Mucosa of descending colon (tissue), 3 donors: ENCODE measurements at regions not wholly inside any gene's neighbourhood (a gene's known extent, or its start where the extent isn't known, plus 50 kb on each side); places are given as distances from the start of the nearest gene placed in this dataset.

Experiments
- ATAC-seq: fragments of 200-7000 bp; cut with Tn5 transposase; one replicate; pipeline ENCODE4 v1.9.1; 2020; ENCODE audit warnings: mild to moderate bottlenecking, moderate library complexity
- DNase-seq, 3 donors: peaks; one replicate each; pipeline ENCODE4 v3.0.0-alpha.2; 2020
- H3K36me3 ChIP-seq: fragments of 200-600 bp; one replicate; pipeline ENCODE4 v1.8.0; 2021; ENCODE audit warnings: low read depth, mild to moderate bottlenecking
- H3K4me1 ChIP-seq: fragments of 200-600 bp; one replicate; pipeline ENCODE4 v1.8.0; 2021; ENCODE audit warnings: low read depth, mild to moderate bottlenecking
- H3K4me3 ChIP-seq: fragments of 200-600 bp; one replicate; pipeline ENCODE4 v1.8.0; 2021; ENCODE audit warnings: mild to moderate bottlenecking
- H3K9me3 ChIP-seq: fragments of 200-600 bp; one replicate; pipeline ENCODE4 v1.8.0; 2021; ENCODE audit warnings: mild to moderate bottlenecking
- CTCF ChIP-seq: fragments of 200-600 bp; IDR thresholded peaks from one replicate; pipeline ENCODE4 v1.8.0; 2022; ENCODE audit warnings: antibody characterized with exemption, mild to moderate bottlenecking
- intact Hi-C, 2 donors: fragments of 100-400 bp; cut with DNase I in 1 of 2; cut with micrococcal nuclease in 1 of 2; formaldehyde crosslinking; loops; one replicate each; pipeline versions ENCODE4 v1.11.0 to v1.11.1; 2022; cut with DNase I, micrococcal nuclease
- donor health status: DM: no; HTN: no; CAD: no; lungs with moderate emphysema.
- donor health status: DM: no; HTN: no; CAD: no.
- donor health status: DM: no; HTN: yes; CAD: no.

- TF ChIP-seq CTCF = no peak
- Histone ChIP-seq H3K9me3 (no peaks in the 10 kb centered on the region), H3K36me3 (no peaks in the 10 kb centered on the region), H3K4me3 (no peak overlapping the region), H3K4me1 (no peaks in the 10 kb centered on the region)
- intact Hi-C loops = no loop called here
- ATAC-seq = no peak
- no peak for DNase-seq
Observed at GRCh38 chr5:121608826-121609225, 242.9 kb upstream of the FTMT start.

GRCh38 chr5:121624035-121624434 is 227.6 kb upstream of the FTMT start:
- Histone ChIP-seq H3K4me1 (no peaks in the 10 kb centered on the region), H3K9me3 (no peaks in the 10 kb centered on the region), H3K4me3 (no peak overlapping the region), H3K36me3 (no peaks in the 10 kb centered on the region)
- ATAC-seq (no peak), DNase-seq (no peak)
- no peak for TF ChIP-seq CTCF
- intact Hi-C loops = no loop called here

GRCh38 chr5:121628783-121629182 is 222.9 kb upstream of the FTMT start:
- H3K4me3 ChIP-seq = no peak overlapping the region
- no peaks in the 10 kb centered on the region for H3K9me3 ChIP-seq
- H3K36me3 ChIP-seq = no peaks in the 10 kb centered on the region
- ATAC-seq (no peak), DNase-seq (no peak)
- intact Hi-C loops = no loop called here
- H3K4me1 ChIP-seq = no peaks in the 10 kb centered on the region
- no peak for TF ChIP-seq CTCF

- peak; percentile 35 for ATAC-seq
- peak in 1 of 3 donors; percentile 24 for DNase-seq
- Histone ChIP-seq H3K4me1 (no peaks in the 10 kb centered on the region), H3K36me3 (no peaks in the 10 kb centered on the region), H3K4me3 (no peak overlapping the region), H3K9me3 (no peaks in the 10 kb centered on the region)
- TF ChIP-seq CTCF = no peak
- intact Hi-C loops = no loop called here
Observed at GRCh38 chr5:121630402-121630801, 221.3 kb upstream of the FTMT start.

- Histone ChIP-seq H3K4me1 (no peaks in the 10 kb centered on the region), H3K36me3 (no peaks in the 10 kb centered on the region), H3K9me3 (no peaks in the 10 kb centered on the region), H3K4me3 (no peak overlapping the region)
- ATAC-seq (no peak), DNase-seq (no peak)
- TF ChIP-seq CTCF = no peak
- intact Hi-C loops = no loop called here
Observed at GRCh38 chr5:121634946-121635345, 216.7 kb upstream of the FTMT start.

GRCh38 chr5:121638126-121638525 is 213.6 kb upstream of the FTMT start:
- Histone ChIP-seq H3K36me3 (no peaks in the 10 kb centered on the region), H3K4me3 (no peak overlapping the region), H3K4me1 (no peaks in the 10 kb centered on the region), H3K9me3 (no peaks in the 10 kb centered on the region)
- ATAC-seq (no peak), DNase-seq (no peak)
- intact Hi-C loops = no loop called here
- no peak for TF ChIP-seq CTCF
